GM13976 (cell line): ENCODE measurements at regions not wholly inside any gene's neighbourhood (a gene's known extent, or its start where the extent isn't known, plus 50 kb on each side); places are given as distances from the start of the nearest gene placed in this dataset.
"Not testable (repeated sequence)": the region's sequence is repeated elsewhere in the genome, so short reads cannot be mapped to it uniquely, and the experiment has no call there.

Experiments used
- DNase-seq: peaks from one replicate; pipeline ENCODE4 v3.0.0; 2012; ENCODE audit warnings: low spot score
- CTCF ChIP-seq: IDR thresholded peaks from 2 replicates; pipeline ENCODE4 v1.5.1; 2012; ENCODE audit warnings: borderline replicate concordance, mild to moderate bottlenecking; ENCODE audit not compliant: insufficient read depth; ENCODE audit errors: extremely low read depth, missing control alignments, control extremely low read depth
- in situ Hi-C: fragments of 300-500 bp; cut with MboI; formaldehyde crosslinking; loops from one replicate; pipeline ENCODE4 v1.12.0; 2022; ENCODE audit warnings: low sequenced_read_pairs, mixed read lengths, inconsistent platforms; ENCODE audit not compliant: unreplicated experiment

GRCh38 chr3:102037209-102037608, 187.9 kb downstream of the NFKBIZ start:
- in situ Hi-C loops: no loop called here
- no peak for DNase-seq
- TF ChIP-seq CTCF: no peak

GRCh38 chr3:102037791-102038190, 188.5 kb downstream of the NFKBIZ start:
- in situ Hi-C loops: no loop called here

GRCh38 chr3:102038477-102039142, 189.3 kb downstream of the NFKBIZ start:
- TF ChIP-seq CTCF: no peak
- DNase-seq: peak; percentile 41
- in situ Hi-C loops: no loop called here

More at GRCh38 chr3:102037791-102038190, 188.5 kb downstream of the NFKBIZ start:
- no peak for TF ChIP-seq CTCF
- no peak for DNase-seq

- in situ Hi-C loops, DNase-seq: not testable (repeated sequence)
These were observed 190.8 kb downstream of the NFKBIZ start for GRCh38 chr3:102040144-102040543.

- no peak for TF ChIP-seq CTCF
- in situ Hi-C loops: no loop called here
- DNase-seq: no peak
These were observed 204.2 kb downstream of the NFKBIZ start for GRCh38 chr3:102053375-102053989.

- in situ Hi-C loops: no loop called here
These were observed 205.3 kb downstream of the NFKBIZ start for GRCh38 chr3:102054543-102055080.

More at GRCh38 chr3:102054543-102055080, 205.3 kb downstream of the NFKBIZ start:
- DNase-seq: no peak
- no peak for TF ChIP-seq CTCF
